Heart left ventricle (tissue), 16 donors: ENCODE measurements at regions not wholly inside any gene's neighbourhood (a gene's known extent, or its start where the extent isn't known, plus 50 kb on each side); places are given as distances from the start of the nearest gene placed in this dataset.

ENCODE experiments used
- ATAC-seq, 4 donors: fragments of 200-7000 bp; cut with Tn5 transposase; one replicate each; pipeline ENCODE4 v1.9.1; 2020 to 2022; ENCODE audit warnings: moderate library complexity in 4 of 4, mild to moderate bottlenecking in 3 of 4, moderate number of reproducible peaks in 1 of 4
- DNase-seq, 5 donors: peaks; one replicate each; pipeline ENCODE4 v3.0.0-alpha.2; 2020
- H3K27ac ChIP-seq, 12 donors: fragments of 200-600 bp; sonication (generic) in 4 of 12; one replicate each; pipeline versions ENCODE4 v1.5.0 to v1.8.0; 2016 to 2022; ENCODE audit warnings: mild to moderate bottlenecking in 2 of 12
- H3K27me3 ChIP-seq, 9 donors: fragments of 200-600 bp; sonication (generic) in 2 of 9; one replicate each; pipeline versions ENCODE4 v1.5.1 to v1.8.0; 2016 to 2022; ENCODE audit warnings: mild to moderate bottlenecking in 3 of 9
- H3K36me3 ChIP-seq, 9 donors: fragments of 200-600 bp; sonication (generic) in 2 of 9; one replicate each; pipeline versions ENCODE4 v1.5.0 to v1.8.0; 2018 to 2022; ENCODE audit warnings: mild to moderate bottlenecking in 2 of 9
- H3K4me1 ChIP-seq, 12 donors: fragments of 200-600 bp; sonication (generic) in 4 of 12; one replicate each; pipeline versions ENCODE4 v1.5.0 to v1.8.0; 2016 to 2022; ENCODE audit warnings: mild to moderate bottlenecking in 3 of 12
- H3K4me3 ChIP-seq, 12 donors: fragments of 200-600 bp; sonication (generic) in 4 of 12; one replicate each; pipeline versions ENCODE4 v1.5.0 to v1.8.0; 2017 to 2022; ENCODE audit warnings: mild to moderate bottlenecking in 9 of 12, moderate library complexity in 4 of 12
- H3K9me3 ChIP-seq, 12 donors: fragments of 200-600 bp; sonication (generic) in 4 of 12; one replicate each; pipeline versions ENCODE4 v1.5.0 to v1.8.0; 2016 to 2022; ENCODE audit warnings: mild to moderate bottlenecking in 1 of 12
- POLR2A ChIP-seq, 2 donors: fragments of 450-650 bp; IDR thresholded peaks; one replicate each; pipeline ENCODE4 v1.6.1; 2017; ENCODE audit warnings: antibody characterized with exemption in 2 of 2, mild to moderate bottlenecking in 2 of 2, moderate library complexity in 2 of 2
- WGBS, 4 donors: extraction: QIAGEN DNeasy Blood & Tissue Kit in 2 of 4; methylation state at CpG; one replicate each; pipeline versions ENCODE4 v1.1.5 to v1.1.7; 2013 to 2018; 5-methylcytosine and 5-hydroxymethylcytosine counted together
- intact Hi-C, 10 donors: fragments of 100-400 bp; cut with DNase I; formaldehyde crosslinking; loops; one replicate each; pipeline versions ENCODE4 v1.11.1 to v1.14.2; 2022
- TF ChIP-seq, protein P1 (sequence below), 12 donors: fragments of 200-600 bp; sonication (generic) in 4 of 12; IDR thresholded peaks; one replicate each; pipeline versions ENCODE4 v1.5.0 to v1.8.0; 2018 to 2022; ENCODE audit warnings: antibody characterized with exemption in 12 of 12, mild to moderate bottlenecking in 5 of 12
- donor health status: ischemic (EF 13 %, LVEDD 7.1; RV severe dilation, severe dysfunction).
- donor health status: healthy with polysubstance abuse.
- donor health status: DM: no; HTN: yes; CAD: no.
- donor health status: DM: no; HTN: no; CAD: no.
- donor health status: ischemic (EF 25% LVEDD 6.9; RV normal size, moderate dysfunction).
- donor health status: ischemic (EF 25% LVEDD 5.7; RV mildly dilated, moderate dysfunction).
- donor health status: healthy.
- donor health status: DM: yes; HTN: yes; CAD: no.
- donor health status: ischemic (EF 35%, LVEDD 5.7; RV mildly dilated, moderate dysfunction).
- donor health status: nonischemic (EF 11% LVEDD 7.7; RV severe dilation, severe dysfunction).
- donor health status: DM: yes; HTN: yes; CAD: no.
- donor health status: PGD.
- donor health status: ischemic (EF 29% LVEDD 5.4; RV normal size, mild dysfunction).
- donor health status: nonischemic (EF 23%, LVEDD 6.1; RV moderate dilation, normal function).

DNA sequence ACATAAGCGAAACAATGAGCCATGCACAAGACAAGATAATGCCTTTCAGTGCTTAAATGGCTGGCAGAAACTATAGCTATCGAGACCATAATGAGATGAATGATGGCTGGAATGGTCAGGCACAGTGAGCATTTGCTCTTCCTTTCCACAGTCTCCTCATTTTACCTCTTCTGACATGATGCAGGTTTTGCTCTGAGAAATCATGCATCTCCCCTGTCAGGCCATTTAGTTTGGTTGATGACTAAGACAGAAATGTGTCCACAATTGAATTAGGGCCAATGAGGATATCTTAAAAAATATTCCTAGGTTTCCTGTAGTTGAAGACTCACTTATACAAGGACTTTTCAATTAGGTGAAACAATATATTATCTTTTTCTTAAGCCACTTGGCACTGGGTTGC, 475.1 kb downstream of the TMEM232 start:
- ATAC-seq (no peak), DNase-seq (no peak)
- no peaks in the 10 kb centered on the region for H3K36me3 ChIP-seq
- intact Hi-C loops = no loop called here
- H3K4me3 ChIP-seq = no peak overlapping the region
- WGBS, 4 donors = 74 to 86% (median 80%) methylated on average over 2 of the region's 2 CpGs
- no peak overlapping the region for H3K27ac ChIP-seq
- H3K4me1 ChIP-seq = no peaks in the 10 kb centered on the region
- TF ChIP-seq POLR2A (IDR thresholded peaks at IDR 0.05) = no peak
- TF ChIP-seq, protein P1, sequence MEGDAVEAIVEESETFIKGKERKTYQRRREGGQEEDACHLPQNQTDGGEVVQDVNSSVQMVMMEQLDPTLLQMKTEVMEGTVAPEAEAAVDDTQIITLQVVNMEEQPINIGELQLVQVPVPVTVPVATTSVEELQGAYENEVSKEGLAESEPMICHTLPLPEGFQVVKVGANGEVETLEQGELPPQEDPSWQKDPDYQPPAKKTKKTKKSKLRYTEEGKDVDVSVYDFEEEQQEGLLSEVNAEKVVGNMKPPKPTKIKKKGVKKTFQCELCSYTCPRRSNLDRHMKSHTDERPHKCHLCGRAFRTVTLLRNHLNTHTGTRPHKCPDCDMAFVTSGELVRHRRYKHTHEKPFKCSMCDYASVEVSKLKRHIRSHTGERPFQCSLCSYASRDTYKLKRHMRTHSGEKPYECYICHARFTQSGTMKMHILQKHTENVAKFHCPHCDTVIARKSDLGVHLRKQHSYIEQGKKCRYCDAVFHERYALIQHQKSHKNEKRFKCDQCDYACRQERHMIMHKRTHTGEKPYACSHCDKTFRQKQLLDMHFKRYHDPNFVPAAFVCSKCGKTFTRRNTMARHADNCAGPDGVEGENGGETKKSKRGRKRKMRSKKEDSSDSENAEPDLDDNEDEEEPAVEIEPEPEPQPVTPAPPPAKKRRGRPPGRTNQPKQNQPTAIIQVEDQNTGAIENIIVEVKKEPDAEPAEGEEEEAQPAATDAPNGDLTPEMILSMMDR (IDR thresholded peaks at IDR 0.05) = no peak
- H3K9me3 ChIP-seq = no peaks in the 10 kb centered on the region
- H3K27me3 ChIP-seq = no peaks in the 10 kb centered on the region

- intact Hi-C loops = no loop called here
- ATAC-seq (no peak), DNase-seq (no peak)
- Histone ChIP-seq H3K27me3 (no peaks in the 10 kb centered on the region), H3K27ac (no peak overlapping the region), H3K4me1 (no peaks in the 10 kb centered on the region), H3K36me3 (no peaks in the 10 kb centered on the region), H3K4me3 (no peak overlapping the region), H3K9me3 (no peaks in the 10 kb centered on the region)
- TF ChIP-seq POLR2A (IDR thresholded peaks at IDR 0.05) = no peak
- TF ChIP-seq, protein P1 (IDR thresholded peaks at IDR 0.05) = no peak
- 73 to 85% (median 78%) methylated on average over 1 of the region's 1 CpG for WGBS, 4 donors
Measured at GRCh38 chr5:110255194-110255593, 471.3 kb downstream of the TMEM232 start.

GRCh38 chr5:110256298-110256697, 470.2 kb downstream of the TMEM232 start:
- no peak overlapping the region for H3K27ac ChIP-seq
- H3K4me1 ChIP-seq = no peaks in the 10 kb centered on the region
- no peaks in the 10 kb centered on the region for H3K9me3 ChIP-seq
- whole genome bisulfite sequencing, 4 donors = 63 to 83% (median 79%) methylated on average over 2 of the region's 2 CpGs
- H3K36me3 ChIP-seq = no peaks in the 10 kb centered on the region
- DNase-seq = no peak
- intact Hi-C loops = no loop called here
- no peak for TF ChIP-seq POLR2A (IDR thresholded peaks at IDR 0.05)
- TF ChIP-seq, protein P1 (IDR thresholded peaks at IDR 0.05) = no peak
- no peak for ATAC-seq
- no peaks in the 10 kb centered on the region for H3K27me3 ChIP-seq
- H3K4me3 ChIP-seq = no peak overlapping the region

DNA sequence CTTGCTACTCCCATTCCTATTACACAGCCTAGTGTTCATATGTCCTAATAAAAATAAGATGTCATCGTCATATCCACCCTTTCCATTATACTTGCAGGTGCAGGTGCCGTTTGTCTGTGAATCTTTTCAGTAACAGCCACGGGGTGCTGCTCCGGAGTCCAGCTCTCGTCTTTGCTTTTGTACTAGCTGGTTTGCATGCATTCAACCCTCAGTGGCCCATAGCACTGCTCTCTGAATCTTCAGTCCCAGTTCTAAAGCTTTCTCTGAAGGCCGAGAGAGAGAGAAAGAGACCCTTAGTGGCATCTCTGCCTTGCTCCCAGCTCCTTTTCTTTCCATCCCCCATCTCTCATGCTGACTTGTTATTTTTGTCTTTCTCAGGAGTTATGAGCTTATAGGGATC, 468.5 kb downstream of the TMEM232 start:
- Histone ChIP-seq H3K4me1 (no peaks in the 10 kb centered on the region), H3K27me3 (no peaks in the 10 kb centered on the region), H3K27ac (peak overlapping the region in 1 of 12 donors; percentile 13), H3K9me3 (no peaks in the 10 kb centered on the region), H3K36me3 (no peaks in the 10 kb centered on the region), H3K4me3 (no peak overlapping the region)
- ATAC-seq (no peak), DNase-seq (no peak)
- intact Hi-C loops = no loop called here
- 82 to 88% (median 86%) methylated on average over 6 of the region's 6 CpGs for WGBS, 4 donors
- TF ChIP-seq, protein P1 (IDR thresholded peaks at IDR 0.05) = no peak
- no peak for TF ChIP-seq POLR2A (IDR thresholded peaks at IDR 0.05)
